ENCODE measurements at regions not wholly inside any gene's neighbourhood (a gene's known extent, or its start where the extent isn't known, plus 50 kb on each side); places are given as distances from the start of the nearest gene placed in this dataset.

DNA sequence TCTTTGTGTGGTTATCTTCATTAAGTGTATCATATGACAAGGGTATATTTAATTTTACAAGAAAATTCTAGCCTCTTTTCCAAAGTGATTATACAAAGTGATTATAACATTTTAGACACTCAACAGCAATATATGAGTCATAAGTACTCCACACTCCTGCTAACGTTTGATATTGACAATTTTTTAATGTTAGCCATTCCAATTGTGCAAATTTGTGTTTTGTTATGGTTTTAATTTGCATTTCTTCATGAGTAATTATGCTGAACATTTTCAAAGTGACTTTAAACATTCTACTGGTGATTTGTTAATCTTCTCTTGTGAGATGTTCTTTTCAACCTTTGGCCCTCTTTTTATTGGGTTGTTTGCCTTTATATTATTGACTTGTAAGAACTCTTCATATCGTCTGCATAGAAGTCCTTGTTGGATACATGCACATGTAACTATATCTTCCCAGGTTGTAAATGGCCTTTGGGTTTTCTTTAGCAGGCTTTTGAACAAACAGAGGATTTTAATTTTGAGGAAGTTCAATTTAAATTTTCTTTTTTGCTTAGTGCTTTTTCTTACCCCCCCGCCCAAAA lies 771.6 kb upstream of the ZNF608 start:
- in situ Hi-C loops (cut with MboI; ENCODE audit: low sequenced_read_pairs, unreplicated experiment) = no loop called here
- DNase-seq (ENCODE audit: low spot score) = no peak

DNA sequence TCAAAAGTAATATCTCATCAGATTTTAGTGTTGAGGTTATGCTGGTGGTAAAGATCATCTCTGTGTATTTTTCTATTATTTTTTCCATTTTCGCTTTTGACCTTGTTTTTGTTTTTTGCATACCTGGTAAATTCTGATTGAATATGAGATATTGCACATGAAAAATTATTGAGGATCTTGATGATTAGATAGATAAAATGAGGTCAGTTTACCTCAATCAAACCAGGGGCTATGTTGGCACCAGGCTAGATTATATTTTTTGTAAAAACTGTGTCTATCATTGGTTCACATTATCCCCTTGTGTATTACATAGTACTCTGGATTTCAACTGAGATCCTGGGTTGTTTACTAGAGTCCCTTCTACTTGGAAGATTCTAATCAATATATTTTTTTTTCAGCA lies 774.9 kb upstream of the ZNF608 start:
- DNase-seq (ENCODE audit: low spot score) = no peak
- TF ChIP-seq, protein P1, sequence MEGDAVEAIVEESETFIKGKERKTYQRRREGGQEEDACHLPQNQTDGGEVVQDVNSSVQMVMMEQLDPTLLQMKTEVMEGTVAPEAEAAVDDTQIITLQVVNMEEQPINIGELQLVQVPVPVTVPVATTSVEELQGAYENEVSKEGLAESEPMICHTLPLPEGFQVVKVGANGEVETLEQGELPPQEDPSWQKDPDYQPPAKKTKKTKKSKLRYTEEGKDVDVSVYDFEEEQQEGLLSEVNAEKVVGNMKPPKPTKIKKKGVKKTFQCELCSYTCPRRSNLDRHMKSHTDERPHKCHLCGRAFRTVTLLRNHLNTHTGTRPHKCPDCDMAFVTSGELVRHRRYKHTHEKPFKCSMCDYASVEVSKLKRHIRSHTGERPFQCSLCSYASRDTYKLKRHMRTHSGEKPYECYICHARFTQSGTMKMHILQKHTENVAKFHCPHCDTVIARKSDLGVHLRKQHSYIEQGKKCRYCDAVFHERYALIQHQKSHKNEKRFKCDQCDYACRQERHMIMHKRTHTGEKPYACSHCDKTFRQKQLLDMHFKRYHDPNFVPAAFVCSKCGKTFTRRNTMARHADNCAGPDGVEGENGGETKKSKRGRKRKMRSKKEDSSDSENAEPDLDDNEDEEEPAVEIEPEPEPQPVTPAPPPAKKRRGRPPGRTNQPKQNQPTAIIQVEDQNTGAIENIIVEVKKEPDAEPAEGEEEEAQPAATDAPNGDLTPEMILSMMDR (IDR thresholded peaks at IDR 0.05; ENCODE audit: borderline replicate concordance, control extremely low read depth, extremely low read depth, insufficient read depth, missing control alignments) = no peak
- in situ Hi-C loops (cut with MboI; ENCODE audit: low sequenced_read_pairs, unreplicated experiment) = no loop called here

More for the DNA sequence above, 771.6 kb upstream of the ZNF608 start:
- TF ChIP-seq, protein P1 (IDR thresholded peaks at IDR 0.05; ENCODE audit: borderline replicate concordance, control extremely low read depth, extremely low read depth, insufficient read depth, missing control alignments) = no peak

DNA sequence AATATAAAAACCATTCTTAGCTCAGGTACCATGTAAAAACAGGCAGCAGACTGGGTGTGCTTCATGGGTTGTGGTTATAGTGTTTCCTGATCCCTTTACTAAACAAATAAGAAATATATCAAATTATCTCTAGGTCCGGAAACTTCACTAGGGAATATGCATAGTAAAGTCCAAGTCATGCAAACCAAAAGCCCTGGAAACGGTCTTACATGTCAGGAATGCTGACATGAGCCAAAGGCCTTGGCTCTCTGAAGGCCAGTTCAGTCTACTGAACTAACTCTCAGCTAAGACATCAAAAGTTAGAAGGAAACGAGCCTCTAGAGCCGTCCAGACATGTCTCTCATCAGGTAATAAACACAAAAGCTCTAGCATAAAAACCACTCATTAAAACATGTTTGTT lies 778.9 kb upstream of the ZNF608 start:
- DNase-seq (ENCODE audit: low spot score) = no peak
- TF ChIP-seq, protein P1 (IDR thresholded peaks at IDR 0.05; ENCODE audit: borderline replicate concordance, control extremely low read depth, extremely low read depth, insufficient read depth, missing control alignments) = no peak
- in situ Hi-C loops (cut with MboI; ENCODE audit: low sequenced_read_pairs, unreplicated experiment) = no loop called here

DNA sequence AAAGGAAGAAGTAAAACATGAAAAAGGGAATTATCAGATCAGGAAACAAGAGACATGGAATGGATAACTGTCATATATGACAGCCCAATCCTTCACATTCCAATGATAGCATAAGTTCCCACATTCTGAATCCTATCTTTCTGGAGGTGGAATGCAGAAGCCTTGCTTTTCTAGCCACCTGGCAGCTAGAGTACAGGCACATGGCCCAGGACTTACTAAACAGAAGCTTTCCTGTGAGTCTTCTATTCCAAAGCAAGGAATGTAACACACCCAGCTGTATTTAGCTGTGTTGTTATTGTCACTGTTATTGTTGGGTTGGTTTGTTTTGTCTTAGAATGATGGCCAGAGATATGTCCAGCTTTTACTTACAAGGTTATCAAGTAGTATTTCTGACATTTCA lies 780.5 kb upstream of the ZNF608 start:
- no peak for DNase-seq (ENCODE audit: low spot score)
- in situ Hi-C loops (cut with MboI; ENCODE audit: low sequenced_read_pairs, unreplicated experiment) = no loop called here
- TF ChIP-seq, protein P1 (IDR thresholded peaks at IDR 0.05; ENCODE audit: borderline replicate concordance, control extremely low read depth, extremely low read depth, insufficient read depth, missing control alignments) = no peak

DNA sequence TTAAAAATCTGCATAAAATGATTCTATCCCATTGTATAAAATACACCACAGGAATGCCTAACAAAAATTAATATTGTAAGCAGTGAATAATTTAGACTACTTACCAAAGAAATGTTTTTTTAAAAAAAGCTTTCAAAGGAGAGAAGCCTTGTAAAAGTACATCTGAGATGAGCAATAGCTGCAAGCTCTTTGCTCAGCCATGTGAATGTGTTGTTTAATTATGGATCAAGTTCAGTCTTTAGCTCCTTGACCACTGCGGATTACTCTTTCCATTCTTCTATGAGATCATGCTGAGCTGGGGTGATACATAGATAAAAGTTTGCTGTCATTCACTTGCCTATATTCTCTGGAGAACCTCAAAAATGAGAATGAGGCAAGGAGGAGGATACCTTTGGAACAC lies 782.4 kb upstream of the ZNF608 start:
- TF ChIP-seq, protein P1 (IDR thresholded peaks at IDR 0.05; ENCODE audit: borderline replicate concordance, control extremely low read depth, extremely low read depth, insufficient read depth, missing control alignments) = no peak
- in situ Hi-C loops (cut with MboI; ENCODE audit: low sequenced_read_pairs, unreplicated experiment) = no loop called here
- DNase-seq (ENCODE audit: low spot score) = no peak

DNA sequence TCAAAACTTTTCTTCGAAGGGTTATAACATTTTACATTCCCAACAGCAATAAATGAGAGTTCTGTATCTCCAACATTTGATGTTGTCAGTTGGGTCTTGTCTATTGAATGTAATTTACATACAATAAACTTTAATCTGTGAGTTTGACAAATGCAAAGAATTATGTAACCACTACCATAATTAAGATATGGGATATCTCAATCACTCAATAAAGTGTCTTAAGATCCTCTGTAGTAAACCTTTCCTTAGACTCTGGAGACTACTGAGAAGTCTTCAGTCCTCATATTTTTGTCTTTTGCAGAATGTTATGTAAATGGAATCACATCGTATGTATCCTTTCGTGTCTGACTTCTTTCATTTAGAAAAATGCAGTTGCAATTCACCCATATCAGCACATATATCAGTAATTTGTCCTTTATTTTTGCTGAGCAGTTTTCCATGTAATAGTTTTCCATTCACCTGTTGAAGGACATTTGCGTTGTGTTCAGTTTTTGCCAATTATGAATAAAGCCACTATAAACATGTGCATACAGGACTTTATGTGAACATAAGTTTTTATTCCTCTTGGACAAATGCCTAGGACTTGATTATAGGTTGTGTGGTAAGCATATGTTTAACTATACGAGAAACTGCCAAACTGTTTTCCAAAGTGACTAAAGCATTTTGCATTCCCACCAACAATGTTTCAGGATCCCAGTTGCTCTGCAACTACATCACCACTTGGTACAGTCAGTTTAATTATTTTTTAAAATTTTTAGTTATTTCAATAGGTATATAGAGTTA lies 784.6 kb upstream of the ZNF608 start:
- TF ChIP-seq, protein P1 (IDR thresholded peaks at IDR 0.05; ENCODE audit: borderline replicate concordance, control extremely low read depth, extremely low read depth, insufficient read depth, missing control alignments) = no peak
- in situ Hi-C loops (cut with MboI; ENCODE audit: low sequenced_read_pairs, unreplicated experiment) = no loop called here
- DNase-seq (ENCODE audit: low spot score) = no peak

Measured in GM13976 (cell line).